CD1c-positive myeloid dendritic cell (primary cell): ENCODE measurements at regions not wholly inside any gene's neighbourhood (a gene's known extent, or its start where the extent isn't known, plus 50 kb on each side); places are given as distances from the start of the nearest gene placed in this dataset.
"Not testable (repeated sequence)": the region's sequence is repeated elsewhere in the genome, so short reads cannot be mapped to it uniquely, and the experiment has no call there.

Source experiments
- DNase-seq: peaks from one replicate; pipeline ENCODE4 v3.0.0-alpha.2; 2016; ENCODE audit errors: extremely low spot score

DNA sequence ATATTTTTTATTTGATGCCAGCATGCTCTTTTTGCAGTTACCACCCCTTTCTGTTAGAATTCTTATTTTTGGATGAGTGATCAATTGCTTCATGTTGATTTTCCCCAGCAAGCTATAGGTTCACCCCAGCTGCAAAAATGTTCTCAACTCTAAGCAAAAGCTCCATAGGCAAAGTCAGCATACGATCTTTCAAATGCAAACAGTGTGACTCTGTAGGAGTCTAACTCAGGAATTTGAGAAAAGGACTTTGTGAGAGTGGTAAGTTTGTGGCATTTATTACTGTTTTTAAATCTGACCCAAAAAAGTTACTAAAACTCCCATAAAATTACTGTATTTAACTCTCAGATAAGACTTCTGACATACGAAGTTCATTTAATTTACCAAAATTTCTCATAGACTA lies 134.9 kb upstream of the HSF2 start:
- no peak for DNase-seq

DNA sequence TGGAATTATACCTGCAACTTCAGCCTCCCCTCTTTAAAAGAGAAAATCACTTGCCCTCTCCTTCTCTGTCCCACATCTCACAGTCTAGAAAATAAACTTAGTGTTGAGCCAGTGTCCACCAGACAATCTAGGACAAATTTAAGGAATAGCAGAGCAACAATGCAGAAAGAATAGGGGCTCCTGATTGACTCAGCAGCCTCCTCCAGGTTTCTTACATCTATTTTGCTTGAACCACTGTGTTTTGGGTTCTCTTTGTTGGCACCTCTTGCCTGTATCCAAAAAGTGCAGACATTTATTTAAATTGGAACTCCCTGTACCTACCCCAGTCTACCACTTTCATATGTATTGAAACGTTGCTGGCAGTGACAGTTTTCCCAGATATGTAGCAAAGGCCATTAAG lies 133.7 kb upstream of the HSF2 start:
- no peak for DNase-seq

DNA sequence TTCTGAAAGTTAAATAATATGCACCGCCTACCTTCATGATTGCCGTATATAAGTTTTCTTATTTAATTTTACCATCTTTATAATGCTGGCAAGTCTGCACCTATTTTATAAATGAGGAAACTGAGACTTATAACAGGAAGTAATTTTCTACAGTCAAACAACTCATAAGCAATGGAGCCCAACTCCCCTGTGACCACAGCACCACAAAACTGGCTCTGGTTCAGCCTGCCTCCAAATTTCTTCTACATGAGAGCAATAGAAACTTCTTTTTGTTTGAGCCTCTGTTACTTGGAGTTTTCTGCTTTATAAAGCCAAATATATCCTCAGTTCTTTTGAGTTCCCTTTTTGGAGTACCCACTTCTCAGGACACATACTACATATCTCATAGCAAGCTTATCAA lies 131.1 kb upstream of the HSF2 start:
- DNase-seq = no peak

DNA sequence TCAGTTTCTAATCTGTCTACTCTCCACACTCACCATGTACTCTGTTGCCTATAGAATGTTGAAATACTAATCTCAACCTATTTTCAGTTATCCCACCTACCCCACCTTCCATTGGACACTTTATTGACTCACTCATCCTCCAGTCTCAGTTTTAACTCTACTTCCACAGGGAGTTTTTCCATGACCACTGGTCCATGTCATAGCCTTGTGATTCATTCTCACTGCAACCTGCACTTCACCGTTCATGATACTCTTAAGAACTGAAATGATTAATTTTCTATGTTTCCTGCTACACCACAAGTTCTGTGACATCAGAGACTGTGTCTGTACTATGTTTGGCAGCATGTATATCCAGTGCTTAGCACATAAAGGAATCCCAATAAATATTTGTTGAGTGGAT lies 122.8 kb upstream of the HSF2 start:
- DNase-seq = no peak

DNA sequence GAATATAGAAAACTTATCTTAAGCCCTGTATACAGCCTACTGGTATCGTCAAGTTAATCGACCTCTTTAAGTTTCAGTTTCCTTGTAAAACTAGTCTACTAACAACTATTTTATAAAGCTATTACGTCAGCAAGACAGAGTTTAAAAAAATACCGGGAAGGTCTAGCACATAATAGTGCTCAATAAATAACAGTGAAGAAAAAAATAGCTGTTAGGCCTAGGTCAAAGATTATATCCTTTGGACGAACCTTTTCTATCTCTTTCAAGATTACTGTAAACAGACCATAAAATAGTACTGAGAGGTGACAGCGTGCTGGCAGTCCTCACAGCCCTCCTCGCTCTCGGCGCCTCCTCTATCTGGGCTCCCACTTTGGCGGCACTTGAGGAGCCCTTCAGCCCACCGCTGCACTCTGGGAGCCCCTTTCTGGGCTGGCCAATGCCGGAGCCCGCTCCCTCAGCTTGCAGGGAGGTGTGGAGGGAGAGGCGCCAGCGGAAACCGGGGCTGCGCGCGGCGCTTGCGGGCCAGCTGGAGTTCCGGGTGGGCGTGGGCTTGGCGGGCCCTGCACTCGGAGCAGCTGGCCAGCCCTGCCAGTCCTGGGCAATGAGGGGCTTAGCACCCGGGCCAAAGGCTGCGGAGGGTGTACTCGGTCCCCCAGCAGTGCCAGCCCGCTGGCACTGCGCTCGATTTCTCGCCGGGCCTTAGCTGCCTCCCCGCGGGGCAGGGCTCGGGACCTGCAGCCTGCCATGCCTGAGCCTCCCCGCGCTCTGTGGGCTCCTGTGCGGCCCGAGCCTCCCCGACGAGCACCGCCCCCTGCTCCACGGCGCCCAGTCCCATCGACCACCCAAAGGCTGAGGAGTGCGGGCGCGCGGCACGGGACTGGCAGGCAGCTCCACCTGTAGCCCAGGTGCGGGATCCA lies 119.1 kb upstream of the HSF2 start:
- DNase-seq = not testable (repeated sequence)

DNA sequence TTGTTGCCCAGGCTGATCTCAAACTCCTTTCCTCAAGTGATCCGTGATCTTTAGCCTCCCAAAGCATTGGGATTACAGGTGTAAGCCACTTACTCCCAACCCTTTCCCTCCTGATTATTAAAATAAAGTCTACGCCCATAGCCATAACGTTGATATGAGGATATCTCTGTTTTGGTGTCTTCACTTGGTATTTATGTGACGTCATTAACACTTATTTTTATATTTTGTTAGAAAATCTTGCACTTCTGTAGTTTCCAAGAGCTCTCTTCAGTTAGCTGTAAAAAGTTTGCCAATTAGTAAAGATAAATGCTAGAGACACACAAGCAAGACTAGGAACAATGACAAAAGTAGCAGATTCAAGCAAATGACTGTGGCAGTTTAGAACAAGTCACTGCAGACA lies 115.6 kb upstream of the HSF2 start:
- no peak for DNase-seq

DNA sequence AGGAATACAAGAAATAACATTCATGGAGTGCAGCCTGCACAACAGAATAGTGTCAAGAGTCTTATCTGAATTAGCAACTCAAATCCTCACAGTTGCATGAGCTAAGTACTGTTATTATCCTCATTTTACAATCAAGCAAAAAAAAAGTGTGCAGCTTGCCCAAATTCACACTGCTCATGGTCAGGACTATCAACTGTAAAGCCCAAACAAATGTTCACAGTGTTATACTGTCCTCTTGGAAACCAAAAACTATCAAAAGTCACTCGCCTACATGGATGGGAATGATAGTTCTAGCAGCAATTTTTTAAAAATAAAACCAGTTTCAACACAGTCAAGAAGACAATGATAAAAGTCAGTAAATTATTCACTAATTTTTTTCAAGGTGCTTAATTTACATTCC lies 114.6 kb upstream of the HSF2 start:
- DNase-seq = no peak

DNA sequence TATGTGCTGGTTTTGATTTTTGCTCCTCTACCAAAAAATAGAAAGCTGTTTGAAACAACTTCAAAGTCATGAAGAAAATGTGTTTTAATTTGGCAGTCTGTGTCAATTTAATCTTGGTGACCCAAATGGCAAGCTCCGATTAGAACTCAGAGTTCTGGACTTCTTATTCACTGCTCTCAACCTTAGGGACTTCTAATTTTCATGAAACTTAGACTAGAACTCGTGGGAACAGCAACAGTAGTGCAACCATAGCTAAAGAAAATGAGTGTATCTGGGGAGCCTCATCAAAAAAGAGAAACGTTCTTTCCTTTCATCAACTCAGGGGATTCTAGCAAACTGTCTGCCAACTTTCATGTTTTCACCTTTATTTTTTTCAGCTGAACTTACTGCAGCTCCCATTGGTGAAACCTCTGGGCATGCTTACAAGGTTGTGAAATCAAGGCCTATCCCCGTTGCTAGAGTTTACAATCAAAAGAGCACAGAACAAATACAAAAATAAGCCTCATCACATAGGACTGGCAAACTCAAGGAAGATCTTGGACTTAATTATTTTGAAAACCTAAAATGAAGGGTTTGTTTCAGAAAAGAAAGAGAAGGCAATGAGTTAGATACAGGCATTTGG lies 114.0 kb upstream of the HSF2 start:
- no peak for DNase-seq

DNA sequence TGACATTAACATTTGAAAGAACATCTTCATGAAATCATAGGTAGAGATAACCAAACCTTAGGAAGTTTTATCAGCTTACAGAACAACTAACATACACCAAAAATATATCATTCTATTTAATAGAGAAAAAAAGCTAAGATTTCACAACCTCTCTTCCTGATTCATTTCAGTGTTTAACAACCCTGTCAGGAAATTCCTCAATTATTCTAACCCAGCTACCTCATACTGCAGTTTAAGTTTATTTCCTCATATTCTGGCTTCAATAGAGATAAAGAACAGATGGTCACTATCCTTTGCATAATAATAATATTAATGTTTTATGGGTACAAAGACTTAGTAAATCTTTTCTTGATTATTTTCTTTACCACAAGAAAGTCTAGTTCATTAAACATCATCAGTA lies 112.9 kb upstream of the HSF2 start:
- DNase-seq = no peak

DNA sequence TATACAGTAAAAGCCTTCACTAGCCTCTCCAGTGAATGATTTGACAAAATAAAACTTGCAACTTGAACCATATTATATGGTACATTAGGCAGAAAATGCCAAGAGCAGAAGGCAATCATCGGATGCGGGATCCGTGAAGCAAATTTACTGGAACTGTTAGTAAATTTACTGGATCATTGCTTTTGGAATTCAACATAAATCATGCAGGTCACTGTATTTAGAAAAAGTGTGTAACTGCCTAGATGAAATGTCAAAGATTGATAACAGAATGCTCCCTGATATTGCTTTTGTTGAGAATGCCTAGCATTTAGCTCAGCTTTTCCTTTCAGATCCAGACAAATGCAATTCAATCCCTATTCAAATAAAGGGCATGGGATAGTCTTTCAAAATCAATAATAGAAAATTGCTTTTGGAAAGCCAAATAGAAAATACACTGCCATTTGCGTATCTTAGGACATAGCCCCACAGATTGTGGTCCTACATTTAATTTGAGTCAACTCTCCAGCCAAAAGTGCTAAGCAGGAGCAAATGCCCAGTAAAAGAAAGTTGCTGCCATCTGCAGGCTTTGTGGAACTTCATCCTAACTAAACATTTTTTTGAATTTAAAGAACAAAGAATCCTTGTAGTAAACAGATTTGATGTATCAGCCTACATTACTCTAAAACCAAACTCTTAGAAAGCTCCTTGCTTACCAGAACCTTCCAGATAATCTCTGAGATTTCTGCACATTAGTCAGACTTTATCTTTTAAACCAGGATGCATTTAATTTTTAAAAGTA lies 109.5 kb upstream of the HSF2 start:
- no peak for DNase-seq

DNA sequence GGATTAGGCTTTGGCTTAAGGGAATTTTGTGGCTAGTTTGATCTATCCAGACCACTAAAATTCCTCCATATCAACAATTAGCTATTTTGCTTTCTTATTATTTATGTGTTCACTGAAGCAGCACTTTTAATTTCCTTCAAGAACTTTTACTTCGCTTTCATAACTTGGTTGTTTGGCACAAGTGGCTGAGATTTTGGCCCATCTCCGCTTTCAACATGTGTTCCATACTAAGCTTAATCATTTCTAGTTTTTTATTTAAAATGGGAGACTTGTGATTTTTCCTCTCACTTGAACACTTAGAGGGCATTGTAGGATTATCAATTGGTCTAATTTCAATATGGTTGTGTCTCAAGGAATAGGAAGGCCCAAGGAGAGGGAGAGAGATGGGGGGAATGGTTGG lies 102.4 kb upstream of the HSF2 start:
- DNase-seq = no peak

DNA sequence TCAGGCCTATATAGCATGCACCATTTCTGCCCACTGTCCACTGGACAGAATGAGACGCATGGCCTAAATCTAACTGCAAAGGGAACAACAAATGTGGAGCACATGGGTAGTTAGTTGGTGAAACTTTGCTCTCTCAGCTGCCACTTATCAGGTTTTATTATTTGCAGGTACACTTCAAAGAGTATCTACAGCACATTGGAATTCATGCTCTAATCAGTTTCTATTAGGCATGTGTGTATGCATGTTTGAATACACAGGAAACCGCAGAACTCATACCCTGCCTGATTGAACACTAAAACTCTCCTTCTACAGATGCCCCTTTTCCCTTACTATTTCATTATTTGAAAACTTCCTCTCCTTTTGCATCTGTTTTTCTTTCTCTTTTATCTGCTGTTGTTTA lies 97.4 kb upstream of the HSF2 start:
- no peak for DNase-seq

DNA sequence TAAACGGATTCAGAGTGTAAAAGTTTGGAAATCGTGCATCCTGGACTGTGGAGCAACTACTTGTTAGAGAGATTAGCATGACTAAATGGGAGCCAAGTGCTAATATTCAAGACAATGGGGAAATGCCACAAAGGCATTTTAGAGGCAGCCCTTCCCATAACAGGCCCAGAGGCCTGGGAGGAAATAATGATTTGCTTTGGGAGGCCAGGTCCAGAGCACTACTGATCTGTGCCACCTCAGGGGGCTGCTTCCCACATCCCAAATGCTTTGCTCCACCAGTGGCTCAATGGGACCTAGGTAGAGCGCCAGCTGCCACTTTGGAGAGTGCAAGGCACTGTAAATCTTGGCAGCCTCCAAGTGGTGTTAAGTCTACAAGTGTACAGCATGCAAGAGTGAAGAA lies 91.9 kb upstream of the HSF2 start:
- no peak for DNase-seq

DNA sequence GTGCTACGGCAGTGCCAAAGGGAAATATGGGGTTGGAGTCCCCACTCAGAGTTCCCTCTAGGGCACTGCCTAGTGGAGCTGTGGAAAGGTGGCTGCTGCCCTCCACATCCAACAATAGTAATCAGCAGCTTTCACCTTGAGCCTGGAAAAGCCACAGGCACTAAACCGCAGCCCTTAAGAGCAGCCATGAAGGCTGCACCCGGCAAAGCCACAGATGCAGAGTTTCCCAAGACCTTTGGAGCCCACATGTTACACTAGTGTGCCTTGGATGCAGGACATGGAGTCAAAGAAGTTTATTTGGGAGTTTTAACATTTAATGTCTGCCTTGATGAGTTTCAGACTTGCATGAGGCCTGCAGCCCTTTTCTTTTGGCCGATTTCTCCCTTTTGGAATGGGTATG lies 91.4 kb upstream of the HSF2 start:
- no peak for DNase-seq

DNA sequence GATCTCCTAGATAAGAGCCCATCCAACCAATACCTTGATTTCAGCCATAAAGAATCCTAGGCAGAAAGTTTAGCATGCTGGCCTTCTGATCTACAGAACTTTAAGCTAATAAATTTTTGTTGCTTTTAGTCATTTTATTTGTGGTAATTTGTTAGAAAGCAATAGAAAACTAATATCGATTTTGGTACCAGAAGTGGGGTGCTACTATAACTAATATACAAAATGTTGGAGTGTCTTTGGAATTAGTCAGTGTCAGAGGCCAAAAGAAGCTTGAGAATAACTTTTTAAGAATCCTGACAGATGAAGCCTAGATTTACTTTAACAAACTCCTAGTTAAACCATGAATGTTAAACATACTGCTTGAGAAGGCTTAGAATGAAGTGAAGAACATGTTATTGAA lies 83.6 kb upstream of the HSF2 start:
- no peak for DNase-seq

DNA sequence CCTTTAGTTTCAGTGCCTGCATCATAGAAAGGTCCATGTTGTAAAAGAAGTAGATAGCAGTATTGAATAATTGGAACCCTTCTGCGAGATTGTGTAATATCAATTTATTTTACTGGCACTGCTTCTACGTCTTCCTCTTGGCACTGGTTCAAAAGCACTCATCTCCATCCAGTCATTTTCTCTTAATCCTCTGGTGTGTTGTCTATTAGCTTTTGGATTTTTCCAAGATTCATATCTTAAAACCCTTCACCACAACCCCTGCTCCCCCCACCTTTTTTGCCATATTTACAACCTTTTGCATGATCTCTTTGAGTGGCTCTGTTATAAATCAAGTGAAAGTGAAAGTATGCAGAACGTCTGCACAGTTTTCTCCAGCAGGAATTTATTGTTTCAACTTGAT lies 76.6 kb upstream of the HSF2 start:
- DNase-seq = no peak

DNA sequence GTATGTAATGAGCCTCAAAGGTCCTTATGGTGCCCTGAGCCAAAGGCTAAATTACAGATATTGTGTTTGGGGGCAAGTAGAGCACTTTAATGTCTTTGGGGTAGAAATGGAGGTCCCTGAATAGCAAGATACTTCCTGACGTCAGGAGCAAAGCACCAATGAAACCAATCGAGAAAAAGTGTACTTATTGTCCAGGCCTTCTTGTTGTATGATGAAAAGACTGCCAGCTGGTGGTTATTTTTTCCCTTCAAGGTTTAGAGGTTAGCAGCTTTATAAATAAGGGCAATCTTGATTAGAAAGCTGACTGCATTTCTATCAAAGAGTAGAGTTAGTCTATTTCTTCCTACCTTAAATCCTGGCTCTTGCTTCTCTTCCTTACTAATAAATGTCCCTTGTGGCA lies 76.1 kb upstream of the HSF2 start:
- DNase-seq = no peak

DNA sequence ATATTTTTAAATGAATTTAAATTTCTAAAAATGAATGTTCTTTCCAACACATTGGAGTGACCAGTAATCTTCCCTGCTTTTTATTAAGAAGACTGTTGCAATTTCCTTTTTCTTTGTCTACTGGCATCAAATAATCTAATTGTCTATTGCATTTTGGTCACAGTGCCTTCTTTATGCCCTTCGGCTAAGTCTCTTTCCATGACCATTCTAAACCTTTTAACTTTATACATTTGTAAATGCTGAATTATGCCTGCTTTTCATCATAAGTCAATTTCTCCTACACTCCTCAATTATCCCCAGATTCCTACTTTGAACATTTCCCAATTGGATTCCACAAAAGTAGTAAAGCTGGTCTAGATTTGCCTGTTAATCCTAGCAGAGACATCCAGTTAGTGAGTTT lies 69.1 kb upstream of the HSF2 start:
- no peak for DNase-seq

DNA sequence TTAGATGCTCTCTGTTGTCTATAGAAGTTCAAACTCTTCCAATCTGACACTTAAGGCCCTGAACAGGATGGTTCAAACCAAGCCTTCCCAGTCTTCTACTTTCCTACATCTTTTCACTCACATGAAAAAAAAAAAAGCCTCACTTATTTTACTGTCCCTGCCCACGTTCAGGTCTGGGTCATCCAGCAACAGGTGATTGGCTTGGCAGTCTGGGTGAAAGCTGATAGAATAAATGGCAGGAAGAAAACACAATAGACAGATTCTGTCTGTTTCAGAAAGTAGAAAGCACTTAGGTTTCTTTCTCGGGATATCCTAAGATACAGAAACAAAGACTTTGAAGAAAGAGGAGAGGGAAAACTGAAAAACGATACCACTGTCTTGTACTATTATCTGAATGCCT lies 61.8 kb upstream of the HSF2 start:
- DNase-seq = no peak

DNA sequence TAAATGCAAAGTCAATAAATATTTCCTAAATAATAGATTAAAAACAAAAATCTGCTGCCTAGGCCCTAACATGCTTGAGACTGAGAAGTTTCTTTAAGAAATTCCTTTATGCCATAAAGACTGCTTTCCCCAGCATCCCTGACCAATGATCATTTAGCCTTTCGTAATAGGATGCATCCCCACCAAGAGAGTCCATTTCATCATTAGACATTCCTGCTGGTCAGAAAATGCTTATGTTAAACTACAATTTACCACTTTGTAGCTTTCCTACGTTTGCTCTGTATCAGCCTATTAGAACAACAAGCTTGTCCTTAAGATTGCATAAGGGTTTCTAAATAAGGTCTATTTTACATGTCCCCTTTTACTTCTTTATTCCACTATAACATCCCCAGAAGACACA lies 59.8 kb upstream of the HSF2 start:
- DNase-seq = no peak

DNA sequence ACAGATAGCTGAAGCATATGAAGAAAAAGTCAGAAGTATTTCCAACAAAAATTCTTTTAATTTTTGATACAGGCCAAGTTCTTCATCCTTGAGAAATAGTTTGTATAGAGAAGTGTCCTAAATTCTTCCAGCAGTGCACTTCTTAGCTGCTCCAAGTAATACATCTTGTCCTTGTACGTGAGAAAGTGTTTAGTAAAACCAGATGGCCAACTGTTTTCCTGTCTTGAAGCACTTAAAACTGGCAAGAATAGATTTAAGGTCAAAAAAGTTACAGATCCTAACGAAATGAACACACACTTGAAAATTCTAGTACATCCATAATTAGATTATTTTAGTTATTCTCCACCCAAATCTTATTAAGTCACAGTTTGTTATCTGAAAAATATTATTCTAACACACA lies 52.2 kb upstream of the HSF2 start:
- no peak for DNase-seq

DNA sequence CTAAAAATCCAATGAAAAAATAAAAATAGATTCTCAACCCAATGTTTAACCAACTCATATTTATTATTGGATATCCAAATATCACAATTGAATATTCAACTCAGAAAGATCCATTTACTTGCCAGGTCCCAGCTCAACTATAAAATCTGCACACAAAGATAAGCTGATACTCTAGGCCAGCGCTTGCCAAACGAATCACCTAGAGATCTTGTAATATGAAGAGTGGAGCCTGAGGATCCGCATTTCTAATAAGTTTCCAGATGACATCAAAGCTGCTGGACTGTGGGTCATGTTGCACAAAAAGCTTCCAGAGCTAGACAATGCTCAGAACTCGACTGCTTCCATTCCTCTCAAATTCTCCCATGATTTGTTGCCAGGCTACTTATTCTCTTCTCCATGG lies 51.7 kb upstream of the HSF2 start:
- no peak for DNase-seq
